Caco-2 (cell line): ENCODE measurements at regions not wholly inside any gene's neighbourhood (a gene's known extent, or its start where the extent isn't known, plus 50 kb on each side); places are given as distances from the start of the nearest gene placed in this dataset.

Source experiments
- BruUV-seq: library from RNA; stranded (reverse); fragments of 400-500 nt; replicated peaks from 2 replicates; lab custom pipeline; 2021; lab: Mats Ljungman, UMichigan
- CTCF ChIA-PET: fragments of 300-600 bp; sonication (Branson Sonifier 250); formaldehyde crosslinking; loops from one replicate; lab custom pipeline; 2022; ENCODE audit warnings: antibody characterized with exemption; lab: Charles Lee
- POLR2A ChIA-PET: fragments of 300-600 bp; sonication (Branson Sonifier 250); formaldehyde crosslinking; loops from one replicate; lab custom pipeline; 2022; ENCODE audit warnings: antibody characterized with exemption; lab: Charles Lee
- DNase-seq, 2 experiments: peaks; one replicate each; pipeline versions ENCODE4 v3.0.0 to v3.0.0-alpha.2; 2020 to 2022
- H3K27me3 ChIP-seq: replicated peaks from 2 replicates; pipeline ENCODE4 v1.6.0; 2011; ENCODE audit warnings: low read length; ENCODE audit not compliant: control insufficient read depth, insufficient read depth
- H3K36me3 ChIP-seq: 2 replicates; pipeline ENCODE4 v1.5.1; 2011; ENCODE audit warnings: low read length; ENCODE audit not compliant: control insufficient read depth, insufficient read depth
- H3K4me1 ChIP-seq: fragments of 250-450 bp; sonication (Bioruptor Pico); 2 replicates; pipeline ENCODE4 v1.5.1; 2020; ENCODE audit warnings: mild to moderate bottlenecking
- H3K4me3 ChIP-seq: 2 replicates; pipeline ENCODE4 v1.5.1; 2011; ENCODE audit warnings: low read depth, mild to moderate bottlenecking, control low read depth, low read length
- H3K9me3 ChIP-seq: fragments of 250-450 bp; sonication (Bioruptor Pico); 2 replicates; pipeline ENCODE4 v1.5.1; 2020; ENCODE audit warnings: mild to moderate bottlenecking, moderate library complexity
- H3K27ac Mint-ChIP-seq: one replicate; pipeline ENCODE4 v1.8.0; 2022; ENCODE audit warnings: mixed read lengths; ENCODE audit not compliant: unreplicated experiment
- H3K27me3 Mint-ChIP-seq: one replicate; pipeline ENCODE4 v1.8.0; 2022; ENCODE audit warnings: mixed read lengths; ENCODE audit not compliant: insufficient read depth, unreplicated experiment
- H3K36me3 Mint-ChIP-seq: one replicate; pipeline ENCODE4 v1.8.0; 2022; ENCODE audit warnings: mild to moderate bottlenecking, mixed read lengths; ENCODE audit not compliant: insufficient read depth, unreplicated experiment
- H3K4me1 Mint-ChIP-seq: one replicate; pipeline ENCODE4 v1.8.0; 2022; ENCODE audit warnings: low read depth, mixed read lengths; ENCODE audit not compliant: unreplicated experiment
- H3K4me3 Mint-ChIP-seq: one replicate; pipeline ENCODE4 v1.8.0; 2022; ENCODE audit warnings: mild to moderate bottlenecking, moderate library complexity, mixed read lengths; ENCODE audit not compliant: unreplicated experiment
- H3K9me3 Mint-ChIP-seq: one replicate; pipeline ENCODE4 v1.8.0; 2022; ENCODE audit warnings: mixed read lengths; ENCODE audit not compliant: unreplicated experiment
- CTCF ChIP-seq, 2 experiments: fragments of 200-600 bp in 1 of 2; IDR thresholded peaks; 1 replicate in 1 of 2; 2 replicates in 1 of 2; pipeline versions ENCODE4 v1.5.1 to v1.8.0; 2011 to 2022; ENCODE audit warnings: antibody characterized with exemption in 1 of 2, control low read depth in 1 of 2, inconsistent platforms in 1 of 2, low read depth in 1 of 2, low read length in 1 of 2, mild to moderate bottlenecking in 1 of 2, moderate library complexity in 1 of 2; ENCODE audit not compliant: insufficient read depth in 1 of 2, severe bottlenecking in 1 of 2, unreplicated experiment in 1 of 2
- intact Hi-C: fragments of 100-400 bp; cut with micrococcal nuclease; formaldehyde crosslinking; loops from one replicate; pipeline ENCODE4 v1.10.0; 2022; ENCODE audit not compliant: unreplicated experiment

GRCh38 chr6:23409531-23409930 is 716.5 kb upstream of the NRSN1 start:
- no peak overlapping the region for H3K4me3 ChIP-seq
- intact Hi-C loops, result no loop called here
- CTCF ChIA-PET, result no interaction called here
- no TSS peak for BruUV-seq
- POLR2A ChIA-PET, result no interaction called here
- DNase-seq, result no peak
- Mint-ChIP-seq H3K9me3 (peaks cover 11% of the 10 kb centered on the region), H3K4me3 (no peak overlapping the region), H3K36me3 (no peaks in the 10 kb centered on the region), H3K27me3 (no peaks in the 10 kb centered on the region), H3K4me1 (no peaks in the 10 kb centered on the region), H3K27ac (no peak overlapping the region)
- no peaks in the 10 kb centered on the region for H3K4me1 ChIP-seq
- TF ChIP-seq CTCF (IDR thresholded peaks at IDR 0.05; ENCODE audit: insufficient read depth in 1 of 2, low read depth in 1 of 2, low read length in 1 of 2, severe bottlenecking in 1 of 2, unreplicated experiment in 1 of 2), result no peak
- no peaks in the 10 kb centered on the region for H3K9me3 ChIP-seq
- no peaks in the 10 kb centered on the region for H3K36me3 ChIP-seq
- H3K27me3 ChIP-seq, result no peaks in the 10 kb centered on the region

DNA sequence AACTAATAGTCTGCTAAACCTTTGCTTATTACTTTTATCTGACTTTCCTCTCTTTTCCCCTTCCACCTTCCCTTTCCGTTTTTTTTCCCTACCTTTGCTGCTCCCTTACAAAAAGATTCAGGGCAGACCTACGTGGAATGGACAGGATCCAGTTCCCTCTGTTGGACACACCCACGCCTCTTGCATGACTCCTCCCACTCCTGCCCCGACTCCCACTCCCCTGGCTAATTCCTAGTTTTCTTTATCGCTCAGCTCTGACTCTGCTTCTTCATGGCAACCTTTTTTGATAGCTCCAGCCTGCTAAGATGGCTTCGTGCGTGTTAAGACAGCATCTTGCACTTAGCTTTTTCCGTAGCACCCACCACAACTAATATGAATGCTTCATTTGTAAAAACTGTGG is 715.6 kb upstream of the NRSN1 start:
- no peaks in the 10 kb centered on the region for H3K4me1 ChIP-seq
- no peak for DNase-seq
- H3K27me3 Mint-ChIP-seq, result no peaks in the 10 kb centered on the region
- ChIA-PET CTCF (no interaction called here), POLR2A (no interaction called here)
- H3K27me3 ChIP-seq, result no peaks in the 10 kb centered on the region
- H3K9me3 ChIP-seq, result no peaks in the 10 kb centered on the region
- peaks cover 11% of the 10 kb centered on the region for H3K9me3 Mint-ChIP-seq
- H3K36me3 Mint-ChIP-seq, result no peaks in the 10 kb centered on the region
- no peaks in the 10 kb centered on the region for H3K4me1 Mint-ChIP-seq
- no peak overlapping the region for H3K4me3 ChIP-seq
- no peaks in the 10 kb centered on the region for H3K36me3 ChIP-seq
- no TSS peak for BruUV-seq
- H3K4me3 Mint-ChIP-seq, result no peak overlapping the region
- intact Hi-C loops, result no loop called here
- no peak overlapping the region for H3K27ac Mint-ChIP-seq
- TF ChIP-seq CTCF (IDR thresholded peaks at IDR 0.05; ENCODE audit: insufficient read depth in 1 of 2, low read depth in 1 of 2, low read length in 1 of 2, severe bottlenecking in 1 of 2, unreplicated experiment in 1 of 2), result no peak

DNA sequence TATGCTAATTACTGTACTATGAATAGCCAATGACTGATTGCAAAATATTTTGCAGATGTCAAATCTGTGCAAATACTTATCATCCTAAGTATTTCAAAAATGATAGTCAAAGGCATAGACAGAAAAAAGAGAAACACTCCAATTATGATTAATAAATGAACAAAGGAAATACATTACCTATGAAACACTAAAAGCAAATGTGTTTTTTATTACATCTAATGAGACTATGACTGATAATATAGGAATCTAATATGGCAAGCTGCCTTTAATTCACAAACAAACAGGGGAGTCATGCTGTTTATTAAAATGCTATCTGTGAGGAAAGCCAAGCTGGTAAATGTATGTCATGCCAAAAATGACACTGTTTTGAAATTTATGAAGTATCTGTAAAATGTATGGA is 713.2 kb upstream of the NRSN1 start:
- POLR2A ChIA-PET, result no interaction called here
- Histone ChIP-seq H3K27me3 (no peaks in the 10 kb centered on the region), H3K4me3 (no peak overlapping the region), H3K9me3 (no peaks in the 10 kb centered on the region), H3K36me3 (no peaks in the 10 kb centered on the region), H3K4me1 (no peaks in the 10 kb centered on the region)
- no peak overlapping the region for H3K27ac Mint-ChIP-seq
- DNase-seq, result no peak
- no TSS peak for BruUV-seq
- no peaks in the 10 kb centered on the region for H3K36me3 Mint-ChIP-seq
- TF ChIP-seq CTCF (IDR thresholded peaks at IDR 0.05; ENCODE audit: insufficient read depth in 1 of 2, low read depth in 1 of 2, low read length in 1 of 2, severe bottlenecking in 1 of 2, unreplicated experiment in 1 of 2), result no peak
- intact Hi-C loops, result no loop called here
- CTCF ChIA-PET, result no interaction called here
- no peaks in the 10 kb centered on the region for H3K4me1 Mint-ChIP-seq
- H3K9me3 Mint-ChIP-seq, result peaks cover 11% of the 10 kb centered on the region
- no peaks in the 10 kb centered on the region for H3K27me3 Mint-ChIP-seq
- H3K4me3 Mint-ChIP-seq, result no peak overlapping the region
